ENCODE measurements at regions not wholly inside any gene's neighbourhood (a gene's known extent, or its start where the extent isn't known, plus 50 kb on each side); places are given as distances from the start of the nearest gene placed in this dataset.

GRCh38 chr2:126799301-126799700, 99.4 kb upstream of the TEX51 start:
- BruUV-seq (replicated peaks) = no TSS peak
- ChIA-PET POLR2A (ENCODE audit: low non-redundant PET) (no interaction called here), CTCF (no interaction called here)
- no peak overlapping the region for H3K4me3 ChIP-seq (ENCODE audit: low read depth, low read length, poor library complexity, severe bottlenecking)
- H3K27me3 ChIP-seq (replicated peaks; ENCODE audit: insufficient read depth, low read depth, low read length, poor library complexity) = peaks cover 7% of the 10 kb centered on the region
- H3K36me3 ChIP-seq (ENCODE audit: insufficient read depth, low read length, poor library complexity, severe bottlenecking) = no peaks in the 10 kb centered on the region
- no peak for DNase-seq (ENCODE audit: low spot score)
- intact Hi-C loops (cut with micrococcal nuclease; ENCODE audit: unreplicated experiment) = no loop called here
- no peak overlapping the region for H3K27ac ChIP-seq (ENCODE audit: low read depth, low read length, poor library complexity, severe bottlenecking)
- no peaks in the 10 kb centered on the region for H3K4me1 ChIP-seq (ENCODE audit: insufficient read depth, low read length, poor library complexity, severe bottlenecking)
- TF ChIP-seq EZH2 (IDR thresholded peaks at IDR 0.05; ENCODE audit: borderline replicate concordance, low read depth, low read length, poor library complexity, severe bottlenecking) = no peak
- TF ChIP-seq, protein P1, sequence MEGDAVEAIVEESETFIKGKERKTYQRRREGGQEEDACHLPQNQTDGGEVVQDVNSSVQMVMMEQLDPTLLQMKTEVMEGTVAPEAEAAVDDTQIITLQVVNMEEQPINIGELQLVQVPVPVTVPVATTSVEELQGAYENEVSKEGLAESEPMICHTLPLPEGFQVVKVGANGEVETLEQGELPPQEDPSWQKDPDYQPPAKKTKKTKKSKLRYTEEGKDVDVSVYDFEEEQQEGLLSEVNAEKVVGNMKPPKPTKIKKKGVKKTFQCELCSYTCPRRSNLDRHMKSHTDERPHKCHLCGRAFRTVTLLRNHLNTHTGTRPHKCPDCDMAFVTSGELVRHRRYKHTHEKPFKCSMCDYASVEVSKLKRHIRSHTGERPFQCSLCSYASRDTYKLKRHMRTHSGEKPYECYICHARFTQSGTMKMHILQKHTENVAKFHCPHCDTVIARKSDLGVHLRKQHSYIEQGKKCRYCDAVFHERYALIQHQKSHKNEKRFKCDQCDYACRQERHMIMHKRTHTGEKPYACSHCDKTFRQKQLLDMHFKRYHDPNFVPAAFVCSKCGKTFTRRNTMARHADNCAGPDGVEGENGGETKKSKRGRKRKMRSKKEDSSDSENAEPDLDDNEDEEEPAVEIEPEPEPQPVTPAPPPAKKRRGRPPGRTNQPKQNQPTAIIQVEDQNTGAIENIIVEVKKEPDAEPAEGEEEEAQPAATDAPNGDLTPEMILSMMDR (conservative IDR thresholded peaks at IDR 0.05; ENCODE audit: low read depth, low read length) = no peak
- H3K9me3 ChIP-seq (ENCODE audit: low read depth, low read length, poor library complexity, severe bottlenecking) = no peaks in the 10 kb centered on the region

GRCh38 chr2:126801473-126801872, 97.2 kb upstream of the TEX51 start:
- Histone ChIP-seq H3K36me3 (ENCODE audit: insufficient read depth, low read length, poor library complexity, severe bottlenecking) (no peaks in the 10 kb centered on the region), H3K4me3 (ENCODE audit: low read depth, low read length, poor library complexity, severe bottlenecking) (no peak overlapping the region), H3K4me1 (ENCODE audit: insufficient read depth, low read length, poor library complexity, severe bottlenecking) (no peaks in the 10 kb centered on the region), H3K27ac (ENCODE audit: low read depth, low read length, poor library complexity, severe bottlenecking) (no peak overlapping the region), H3K27me3 (replicated peaks; ENCODE audit: insufficient read depth, low read depth, low read length, poor library complexity) (no peaks in the 10 kb centered on the region), H3K9me3 (ENCODE audit: low read depth, low read length, poor library complexity, severe bottlenecking) (no peaks in the 10 kb centered on the region)
- CTCF ChIA-PET = no interaction called here
- POLR2A ChIA-PET (ENCODE audit: low non-redundant PET) = interaction anchor here (0.6 kb wide), 1 partner anchor 1913 kb away, joined by 5 read pairs; no protein-coding TSS in a partner anchor
- BruUV-seq (replicated peaks) = no TSS peak
- TF ChIP-seq, protein P1 (conservative IDR thresholded peaks at IDR 0.05; ENCODE audit: low read depth, low read length) = no peak
- no peak for TF ChIP-seq EZH2 (IDR thresholded peaks at IDR 0.05; ENCODE audit: borderline replicate concordance, low read depth, low read length, poor library complexity, severe bottlenecking)
- DNase-seq (ENCODE audit: low spot score) = no peak
- intact Hi-C loops (cut with micrococcal nuclease; ENCODE audit: unreplicated experiment) = no loop called here

- ChIA-PET POLR2A (ENCODE audit: low non-redundant PET) (no interaction called here), CTCF (no interaction called here)
- H3K4me3 ChIP-seq (ENCODE audit: low read depth, low read length, poor library complexity, severe bottlenecking) = no peak overlapping the region
- DNase-seq (ENCODE audit: low spot score) = no peak
- H3K9me3 ChIP-seq (ENCODE audit: low read depth, low read length, poor library complexity, severe bottlenecking) = no peaks in the 10 kb centered on the region
- H3K4me1 ChIP-seq (ENCODE audit: insufficient read depth, low read length, poor library complexity, severe bottlenecking) = no peaks in the 10 kb centered on the region
- H3K27ac ChIP-seq (ENCODE audit: low read depth, low read length, poor library complexity, severe bottlenecking) = no peak overlapping the region
- intact Hi-C loops (cut with micrococcal nuclease; ENCODE audit: unreplicated experiment) = no loop called here
- no peaks in the 10 kb centered on the region for H3K27me3 ChIP-seq (replicated peaks; ENCODE audit: insufficient read depth, low read depth, low read length, poor library complexity)
- BruUV-seq (replicated peaks) = no TSS peak
- TF ChIP-seq EZH2 (IDR thresholded peaks at IDR 0.05; ENCODE audit: borderline replicate concordance, low read depth, low read length, poor library complexity, severe bottlenecking) = no peak
- TF ChIP-seq, protein P1 (conservative IDR thresholded peaks at IDR 0.05; ENCODE audit: low read depth, low read length) = no peak
- no peaks in the 10 kb centered on the region for H3K36me3 ChIP-seq (ENCODE audit: insufficient read depth, low read length, poor library complexity, severe bottlenecking)
Observed at GRCh38 chr2:126802316-126802715, 96.4 kb upstream of the TEX51 start.

Measured in A673 (cell line).